ENCODE measurements at regions not wholly inside any gene's neighbourhood (a gene's known extent, or its start where the extent isn't known, plus 50 kb on each side); places are given as distances from the start of the nearest gene placed in this dataset.

GRCh38 chr9:80496901-80497556, 925.3 kb downstream of the TLE4 start:
- H3K36me3 ChIP-seq (replicated peaks; ENCODE audit: insufficient read depth, low read depth): no peaks in the 10 kb centered on the region
- no peaks in the 10 kb centered on the region for H3K27me3 ChIP-seq
- WGBS (ENCODE audit: low lambda C conversion rate, missing lambda C conversion rate): 83% methylated on average over 12 of the region's 12 CpGs
- H3K9me3 ChIP-seq (ENCODE audit: low read depth): no peaks in the 10 kb centered on the region
- no peak overlapping the region for H3K4me2 ChIP-seq
- no peak overlapping the region for H3K4me3 ChIP-seq
- H4K20me1 ChIP-seq (ENCODE audit: insufficient read depth, poor library complexity, severe bottlenecking): no peaks in the 10 kb centered on the region
- DNase-seq (ENCODE audit: low spot score): no peak
- no peak overlapping the region for H3K27ac ChIP-seq
- TF ChIP-seq EZH2 (IDR thresholded peaks at IDR 0.05; ENCODE audit: borderline replicate concordance) (no peak), EZH2phosphoT487 (IDR thresholded peaks at IDR 0.05; ENCODE audit: low read depth, severe bottlenecking, unreplicated experiment) (no peak), CTCF (IDR thresholded peaks at IDR 0.05; ENCODE audit: poor library complexity) (no peak)
- no peak overlapping the region for H2AFZ ChIP-seq
- no peaks in the 10 kb centered on the region for H3K9me2 ChIP-seq (replicated peaks; ENCODE audit: insufficient read depth)
- no peaks in the 10 kb centered on the region for H3K4me1 ChIP-seq (ENCODE audit: insufficient read depth)
- H3K79me2 ChIP-seq: no peaks in the 10 kb centered on the region

GRCh38 chr9:80493258-80493657, 921.5 kb downstream of the TLE4 start:
- TF ChIP-seq EZH2phosphoT487 (IDR thresholded peaks at IDR 0.05; ENCODE audit: low read depth, severe bottlenecking, unreplicated experiment): no peak
- TF ChIP-seq EZH2 (IDR thresholded peaks at IDR 0.05; ENCODE audit: borderline replicate concordance): no peak
- no peak for TF ChIP-seq CTCF (IDR thresholded peaks at IDR 0.05; ENCODE audit: poor library complexity)
- no peak for DNase-seq (ENCODE audit: low spot score)
- Histone ChIP-seq H3K79me2 (no peaks in the 10 kb centered on the region), H3K4me3 (no peak overlapping the region), H3K36me3 (replicated peaks; ENCODE audit: insufficient read depth, low read depth) (no peaks in the 10 kb centered on the region), H3K4me1 (ENCODE audit: insufficient read depth) (no peaks in the 10 kb centered on the region), H3K27me3 (no peaks in the 10 kb centered on the region), H3K27ac (no peak overlapping the region), H4K20me1 (ENCODE audit: insufficient read depth, poor library complexity, severe bottlenecking) (no peaks in the 10 kb centered on the region), H3K4me2 (no peak overlapping the region), H3K9me2 (replicated peaks; ENCODE audit: insufficient read depth) (no peaks in the 10 kb centered on the region), H3K9me3 (ENCODE audit: low read depth) (no peaks in the 10 kb centered on the region), H2AFZ (no peak overlapping the region)

GRCh38 chr9:80492221-80492620, 920.5 kb downstream of the TLE4 start:
- Histone ChIP-seq H3K4me2 (no peak overlapping the region), H3K79me2 (no peaks in the 10 kb centered on the region), H2AFZ (no peak overlapping the region), H3K36me3 (replicated peaks; ENCODE audit: insufficient read depth, low read depth) (no peaks in the 10 kb centered on the region), H3K4me3 (no peak overlapping the region), H3K4me1 (ENCODE audit: insufficient read depth) (no peaks in the 10 kb centered on the region), H4K20me1 (ENCODE audit: insufficient read depth, poor library complexity, severe bottlenecking) (no peaks in the 10 kb centered on the region), H3K9me2 (replicated peaks; ENCODE audit: insufficient read depth) (no peaks in the 10 kb centered on the region), H3K27ac (no peak overlapping the region), H3K27me3 (no peaks in the 10 kb centered on the region), H3K9me3 (ENCODE audit: low read depth) (no peaks in the 10 kb centered on the region)
- TF ChIP-seq CTCF (IDR thresholded peaks at IDR 0.05; ENCODE audit: poor library complexity) (no peak), EZH2phosphoT487 (IDR thresholded peaks at IDR 0.05; ENCODE audit: low read depth, severe bottlenecking, unreplicated experiment) (no peak), EZH2 (IDR thresholded peaks at IDR 0.05; ENCODE audit: borderline replicate concordance) (no peak)
- DNase-seq (ENCODE audit: low spot score): peak; percentile 8
- 59% methylated on average over 3 of the region's 3 CpGs for WGBS (ENCODE audit: low lambda C conversion rate, missing lambda C conversion rate)

Measured in hepatocyte (in vitro differentiated cells).